ENCODE measurements at regions not wholly inside any gene's neighbourhood (a gene's known extent, or its start where the extent isn't known, plus 50 kb on each side); places are given as distances from the start of the nearest gene placed in this dataset.

DNA sequence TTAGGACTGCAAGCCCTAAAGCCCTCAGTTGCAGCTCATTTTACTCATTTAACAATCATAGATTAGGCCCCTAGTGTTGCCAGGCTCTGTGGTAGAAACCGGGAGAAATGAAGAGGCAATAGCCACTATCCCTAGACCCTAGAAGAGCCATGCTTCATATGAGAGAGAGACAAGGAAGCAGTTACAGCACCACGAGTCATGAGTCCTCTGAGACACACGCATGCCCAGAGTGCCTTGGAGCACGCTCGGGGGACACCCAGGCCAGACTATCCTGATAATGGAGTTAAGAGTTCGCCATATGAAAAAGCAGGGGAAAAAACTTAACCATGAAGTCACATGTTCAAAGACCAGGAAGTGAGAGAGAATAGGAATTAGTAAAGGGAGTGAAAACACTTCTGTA lies 321.5 kb upstream of the PKDCC start:
- H3K4me3 Mint-ChIP-seq (ENCODE audit: unreplicated experiment): no peak overlapping the region
- H3K27me3 Mint-ChIP-seq (ENCODE audit: low read depth): peaks cover 13% of the 10 kb centered on the region
- peaks cover 16% of the 10 kb centered on the region for H3K4me1 Mint-ChIP-seq (ENCODE audit: low read depth)
- no peak for DNase-seq (ENCODE audit: low spot score)
- H3K36me3 Mint-ChIP-seq (ENCODE audit: low read depth): no peaks in the 10 kb centered on the region
- H3K9me3 Mint-ChIP-seq (ENCODE audit: low read depth): no peaks in the 10 kb centered on the region
- TF ChIP-seq, protein P1, sequence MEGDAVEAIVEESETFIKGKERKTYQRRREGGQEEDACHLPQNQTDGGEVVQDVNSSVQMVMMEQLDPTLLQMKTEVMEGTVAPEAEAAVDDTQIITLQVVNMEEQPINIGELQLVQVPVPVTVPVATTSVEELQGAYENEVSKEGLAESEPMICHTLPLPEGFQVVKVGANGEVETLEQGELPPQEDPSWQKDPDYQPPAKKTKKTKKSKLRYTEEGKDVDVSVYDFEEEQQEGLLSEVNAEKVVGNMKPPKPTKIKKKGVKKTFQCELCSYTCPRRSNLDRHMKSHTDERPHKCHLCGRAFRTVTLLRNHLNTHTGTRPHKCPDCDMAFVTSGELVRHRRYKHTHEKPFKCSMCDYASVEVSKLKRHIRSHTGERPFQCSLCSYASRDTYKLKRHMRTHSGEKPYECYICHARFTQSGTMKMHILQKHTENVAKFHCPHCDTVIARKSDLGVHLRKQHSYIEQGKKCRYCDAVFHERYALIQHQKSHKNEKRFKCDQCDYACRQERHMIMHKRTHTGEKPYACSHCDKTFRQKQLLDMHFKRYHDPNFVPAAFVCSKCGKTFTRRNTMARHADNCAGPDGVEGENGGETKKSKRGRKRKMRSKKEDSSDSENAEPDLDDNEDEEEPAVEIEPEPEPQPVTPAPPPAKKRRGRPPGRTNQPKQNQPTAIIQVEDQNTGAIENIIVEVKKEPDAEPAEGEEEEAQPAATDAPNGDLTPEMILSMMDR (IDR thresholded peaks at IDR 0.05): no peak
- H3K27ac Mint-ChIP-seq (ENCODE audit: unreplicated experiment): no peak overlapping the region

- Mint-ChIP-seq H3K36me3 (ENCODE audit: low read depth) (no peaks in the 10 kb centered on the region), H3K4me1 (ENCODE audit: low read depth) (peaks cover 13% of the 10 kb centered on the region), H3K27ac (ENCODE audit: unreplicated experiment) (no peak overlapping the region), H3K9me3 (ENCODE audit: low read depth) (no peaks in the 10 kb centered on the region), H3K27me3 (ENCODE audit: low read depth) (peaks cover 13% of the 10 kb centered on the region), H3K4me3 (ENCODE audit: unreplicated experiment) (no peak overlapping the region)
- TF ChIP-seq, protein P1 (IDR thresholded peaks at IDR 0.05): no peak
- no peak for DNase-seq (ENCODE audit: low spot score)
Observed at GRCh38 chr2:41727152-41727551, 320.7 kb upstream of the PKDCC start.

- Mint-ChIP-seq H3K9me3 (ENCODE audit: low read depth) (no peaks in the 10 kb centered on the region), H3K4me3 (ENCODE audit: unreplicated experiment) (no peak overlapping the region), H3K4me1 (ENCODE audit: low read depth) (peaks cover 10% of the 10 kb centered on the region), H3K36me3 (ENCODE audit: low read depth) (no peaks in the 10 kb centered on the region), H3K27me3 (ENCODE audit: low read depth) (peaks cover 15% of the 10 kb centered on the region), H3K27ac (ENCODE audit: unreplicated experiment) (no peak overlapping the region)
- DNase-seq (ENCODE audit: low spot score): no peak
- TF ChIP-seq, protein P1 (IDR thresholded peaks at IDR 0.05): no peak
Observed at GRCh38 chr2:41727711-41728110, 320.1 kb upstream of the PKDCC start.

GRCh38 chr2:41728788-41729338 lies 319.0 kb upstream of the PKDCC start:
- no peaks in the 10 kb centered on the region for H3K9me3 Mint-ChIP-seq (ENCODE audit: low read depth)

GRCh38 chr2:41729800-41730364 lies 317.9 kb upstream of the PKDCC start:
- no peak overlapping the region for H3K27ac Mint-ChIP-seq (ENCODE audit: unreplicated experiment)
- no peak for DNase-seq (ENCODE audit: low spot score)
- peaks cover 18% of the 10 kb centered on the region for H3K27me3 Mint-ChIP-seq (ENCODE audit: low read depth)
- no peaks in the 10 kb centered on the region for H3K4me1 Mint-ChIP-seq (ENCODE audit: low read depth)
- H3K36me3 Mint-ChIP-seq (ENCODE audit: low read depth): no peaks in the 10 kb centered on the region
- H3K9me3 Mint-ChIP-seq (ENCODE audit: low read depth): no peaks in the 10 kb centered on the region
- TF ChIP-seq, protein P1 (IDR thresholded peaks at IDR 0.05): no peak
- no peak overlapping the region for H3K4me3 Mint-ChIP-seq (ENCODE audit: unreplicated experiment)

More at GRCh38 chr2:41728788-41729338, 319.0 kb upstream of the PKDCC start:
- Mint-ChIP-seq H3K27ac (ENCODE audit: unreplicated experiment) (no peak overlapping the region), H3K36me3 (ENCODE audit: low read depth) (no peaks in the 10 kb centered on the region), H3K4me1 (ENCODE audit: low read depth) (no peaks in the 10 kb centered on the region), H3K27me3 (ENCODE audit: low read depth) (peaks cover 15% of the 10 kb centered on the region), H3K4me3 (ENCODE audit: unreplicated experiment) (no peak overlapping the region)
- no peak for DNase-seq (ENCODE audit: low spot score)
- TF ChIP-seq, protein P1 (IDR thresholded peaks at IDR 0.05): no peak

All from chondrocyte (in vitro differentiated cells).